GM23248 (cell line): ENCODE measurements at regions not wholly inside any gene's neighbourhood (a gene's known extent, or its start where the extent isn't known, plus 50 kb on each side); places are given as distances from the start of the nearest gene placed in this dataset.

Experiments
- EZH2 ChIP-seq: fragments of 200-600 bp; sonication (generic); IDR thresholded peaks from 2 replicates; pipeline ENCODE4 v1.6.1; 2018; ENCODE audit warnings: antibody characterized with exemption, mild to moderate bottlenecking; ENCODE audit not compliant: insufficient read depth, poor library complexity, severe bottlenecking
- EZH2phosphoT487 ChIP-seq: fragments of 200-600 bp; sonication (generic); IDR thresholded peaks from 2 replicates; pipeline ENCODE4 v1.6.1; 2018; ENCODE audit warnings: antibody characterized with exemption, moderate library complexity, mild to moderate bottlenecking, low read depth; ENCODE audit not compliant: insufficient read depth

GRCh38 chr5:91503321-91503720, 120.2 kb upstream of the ARRDC3 start:
- TF ChIP-seq EZH2: no peak
- no peak for TF ChIP-seq EZH2phosphoT487
